ENCODE measurements at regions not wholly inside any gene's neighbourhood (a gene's known extent, or its start where the extent isn't known, plus 50 kb on each side); places are given as distances from the start of the nearest gene placed in this dataset.

DNA sequence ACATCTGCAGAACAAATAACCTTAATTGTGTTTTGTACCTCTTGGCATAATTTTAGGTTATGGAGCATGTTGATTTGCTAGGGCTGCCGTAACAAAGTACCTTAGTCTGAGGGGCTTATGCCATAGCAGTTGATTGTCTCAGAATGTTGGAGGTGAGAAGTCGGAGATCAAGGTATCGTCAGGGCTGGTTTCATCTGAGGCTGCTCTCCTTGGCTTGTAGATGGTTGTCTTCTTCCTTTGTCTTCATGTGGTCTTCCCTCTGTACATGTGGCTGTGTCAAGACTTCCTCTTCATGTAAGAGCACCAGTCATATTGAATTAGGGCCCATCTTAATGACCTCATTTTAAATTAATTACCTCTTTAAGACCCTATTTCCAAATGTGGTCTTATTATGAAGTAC lies 64.4 kb upstream of the PTHLH start:
- Histone ChIP-seq H3K4me3 (replicated peaks in 1 of 3; ENCODE audit: insufficient read depth in 1 of 3, low read depth in 1 of 3, low read length in 3 of 3) (no peak overlapping the region), H2AFZ (ENCODE audit: low read depth, low read length) (no peak overlapping the region), H3K27me3 (ENCODE audit: control insufficient read depth in 2 of 2, insufficient read depth in 2 of 2, low read length in 2 of 2) (no peaks in the 10 kb centered on the region), H3K9ac (replicated peaks; ENCODE audit: extremely low read depth, insufficient read depth, low read length) (no peak overlapping the region), H3K4me2 (ENCODE audit: insufficient read depth, low read length) (no peak overlapping the region), H4K20me1 (replicated peaks; ENCODE audit: control insufficient read depth, extremely low read depth, insufficient read depth, low read length) (no peaks in the 10 kb centered on the region), H3K9me1 (replicated peaks; ENCODE audit: control insufficient read depth, extremely low read depth, insufficient read depth, low read length) (no peaks in the 10 kb centered on the region), H3K27ac (ENCODE audit: insufficient read depth, low read depth, low read length) (no peak overlapping the region), H3K4me1 (ENCODE audit: control insufficient read depth, extremely low read depth, insufficient read depth, low read length) (peaks cover 9% of the 10 kb centered on the region), H3K9me3 (replicated peaks; ENCODE audit: control insufficient read depth, insufficient read depth, low read length) (no peaks in the 10 kb centered on the region), H3K36me3 (ENCODE audit: control insufficient read depth in 2 of 2, extremely low read depth in 1 of 2, insufficient read depth in 2 of 2, low read length in 2 of 2) (no peaks in the 10 kb centered on the region), H3K79me2 (ENCODE audit: control insufficient read depth, insufficient read depth, low read length) (no peaks in the 10 kb centered on the region)
- intact Hi-C loops (cut with micrococcal nuclease) = no loop called here
- ChIA-PET CTCF (no interaction called here), POLR2A (no interaction called here)
- no peak for TF ChIP-seq JUN (IDR thresholded peaks at IDR 0.05; ENCODE audit: borderline replicate concordance, insufficient read depth, insufficient read length, low read depth)
- TF ChIP-seq POLR2AphosphoS5 (IDR thresholded peaks at IDR 0.05; ENCODE audit: insufficient read depth, low read depth, low read length) = no peak
- TF ChIP-seq FOS (IDR thresholded peaks at IDR 0.05; ENCODE audit: borderline replicate concordance, insufficient read depth, low read length) = no peak
- TF ChIP-seq GATA2 (IDR thresholded peaks at IDR 0.05; ENCODE audit: insufficient read depth, insufficient read length, low read depth, low read length) = no peak
- no peak for TF ChIP-seq POLR2A (IDR thresholded peaks at IDR 0.05; ENCODE audit: low read depth, low read length)
- dilution Hi-C loops (cut with MboI; ENCODE audit: extremely low pct_ligation_motif_present, low sequenced_read_pairs) = no loop called here
- no TSS peak for BruUV-seq (replicated peaks)
- FAIRE-seq (no peak), DNase-seq (ENCODE audit: low read depth, low spot score) (no peak)

DNA sequence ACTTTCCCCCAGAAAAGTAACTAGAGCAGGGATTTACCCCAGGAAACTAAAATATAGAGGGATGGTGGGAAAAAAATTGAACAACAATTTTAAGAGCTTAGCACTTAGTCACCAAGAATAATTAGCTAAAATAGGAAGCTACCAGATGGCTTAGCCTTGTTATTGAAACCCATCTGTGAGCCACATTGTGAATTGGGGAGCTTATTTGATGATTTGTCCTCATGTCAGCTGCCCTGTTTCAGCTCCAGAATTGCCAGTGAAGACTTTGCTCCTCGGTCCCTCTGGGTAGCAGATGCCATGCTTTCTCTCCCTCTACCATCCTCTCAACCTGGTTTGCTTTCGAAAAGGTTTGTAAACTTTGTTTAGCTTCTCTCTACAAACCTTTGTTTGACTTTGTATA lies 67.7 kb upstream of the PTHLH start:
- POLR2A ChIA-PET = no interaction called here

More for the DNA sequence above, 67.7 kb upstream of the PTHLH start:
- CTCF ChIA-PET = no interaction called here
- Histone ChIP-seq H3K9me3 (replicated peaks; ENCODE audit: control insufficient read depth, insufficient read depth, low read length) (no peaks in the 10 kb centered on the region), H4K20me1 (replicated peaks; ENCODE audit: control insufficient read depth, extremely low read depth, insufficient read depth, low read length) (no peaks in the 10 kb centered on the region), H3K9ac (replicated peaks; ENCODE audit: extremely low read depth, insufficient read depth, low read length) (no peak overlapping the region), H3K9me1 (replicated peaks; ENCODE audit: control insufficient read depth, extremely low read depth, insufficient read depth, low read length) (no peaks in the 10 kb centered on the region), H2AFZ (ENCODE audit: low read depth, low read length) (no peak overlapping the region), H3K4me3 (replicated peaks in 1 of 3; ENCODE audit: insufficient read depth in 1 of 3, low read depth in 1 of 3, low read length in 3 of 3) (no peak overlapping the region), H3K27ac (ENCODE audit: insufficient read depth, low read depth, low read length) (no peak overlapping the region), H3K27me3 (ENCODE audit: control insufficient read depth in 2 of 2, insufficient read depth in 2 of 2, low read length in 2 of 2) (no peaks in the 10 kb centered on the region), H3K4me2 (ENCODE audit: insufficient read depth, low read length) (no peak overlapping the region), H3K36me3 (ENCODE audit: control insufficient read depth in 2 of 2, extremely low read depth in 1 of 2, insufficient read depth in 2 of 2, low read length in 2 of 2) (no peaks in the 10 kb centered on the region), H3K4me1 (ENCODE audit: control insufficient read depth, extremely low read depth, insufficient read depth, low read length) (peaks cover 6% of the 10 kb centered on the region), H3K79me2 (ENCODE audit: control insufficient read depth, insufficient read depth, low read length) (no peaks in the 10 kb centered on the region)
- dilution Hi-C loops (cut with MboI; ENCODE audit: extremely low pct_ligation_motif_present, low sequenced_read_pairs) (no loop called here), intact Hi-C loops (cut with micrococcal nuclease) (no loop called here)
- DNase-seq (ENCODE audit: low read depth, low spot score) (no peak), FAIRE-seq (no peak)
- no TSS peak for BruUV-seq (replicated peaks)
- TF ChIP-seq, protein P1, sequence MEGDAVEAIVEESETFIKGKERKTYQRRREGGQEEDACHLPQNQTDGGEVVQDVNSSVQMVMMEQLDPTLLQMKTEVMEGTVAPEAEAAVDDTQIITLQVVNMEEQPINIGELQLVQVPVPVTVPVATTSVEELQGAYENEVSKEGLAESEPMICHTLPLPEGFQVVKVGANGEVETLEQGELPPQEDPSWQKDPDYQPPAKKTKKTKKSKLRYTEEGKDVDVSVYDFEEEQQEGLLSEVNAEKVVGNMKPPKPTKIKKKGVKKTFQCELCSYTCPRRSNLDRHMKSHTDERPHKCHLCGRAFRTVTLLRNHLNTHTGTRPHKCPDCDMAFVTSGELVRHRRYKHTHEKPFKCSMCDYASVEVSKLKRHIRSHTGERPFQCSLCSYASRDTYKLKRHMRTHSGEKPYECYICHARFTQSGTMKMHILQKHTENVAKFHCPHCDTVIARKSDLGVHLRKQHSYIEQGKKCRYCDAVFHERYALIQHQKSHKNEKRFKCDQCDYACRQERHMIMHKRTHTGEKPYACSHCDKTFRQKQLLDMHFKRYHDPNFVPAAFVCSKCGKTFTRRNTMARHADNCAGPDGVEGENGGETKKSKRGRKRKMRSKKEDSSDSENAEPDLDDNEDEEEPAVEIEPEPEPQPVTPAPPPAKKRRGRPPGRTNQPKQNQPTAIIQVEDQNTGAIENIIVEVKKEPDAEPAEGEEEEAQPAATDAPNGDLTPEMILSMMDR (IDR thresholded peaks at IDR 0.05; ENCODE audit: extremely low read depth in 1 of 2, insufficient read depth in 1 of 2, low read depth in 1 of 2, low read length in 2 of 2) = no peak
- TF ChIP-seq JUN (IDR thresholded peaks at IDR 0.05; ENCODE audit: borderline replicate concordance, insufficient read depth, insufficient read length, low read depth) = no peak
- TF ChIP-seq, protein P2, sequence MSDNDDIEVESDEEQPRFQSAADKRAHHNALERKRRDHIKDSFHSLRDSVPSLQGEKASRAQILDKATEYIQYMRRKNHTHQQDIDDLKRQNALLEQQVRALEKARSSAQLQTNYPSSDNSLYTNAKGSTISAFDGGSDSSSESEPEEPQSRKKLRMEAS (IDR thresholded peaks at IDR 0.05; ENCODE audit: insufficient read depth, insufficient read length) = no peak
- no peak for TF ChIP-seq MYC (IDR thresholded peaks at IDR 0.05; ENCODE audit: low read depth, low read length)
- TF ChIP-seq POLR2A (IDR thresholded peaks at IDR 0.05; ENCODE audit: low read depth, low read length) = no peak
- TF ChIP-seq POLR2AphosphoS5 (IDR thresholded peaks at IDR 0.05; ENCODE audit: insufficient read depth, low read depth, low read length) = no peak
- no peak for TF ChIP-seq GATA2 (IDR thresholded peaks at IDR 0.05; ENCODE audit: insufficient read depth, insufficient read length, low read depth, low read length)
- no peak for TF ChIP-seq EZH2 (IDR thresholded peaks at IDR 0.05; ENCODE audit: borderline replicate concordance, low read depth, low read length, severe bottlenecking)
- no peak for TF ChIP-seq FOS (IDR thresholded peaks at IDR 0.05; ENCODE audit: borderline replicate concordance, insufficient read depth, low read length)
